Hematopoietic multipotent progenitor cell treated with erythropoietin and hydrocortisone succinate and interleukin-3 and kit ligand, for 8 days (in vitro differentiated cells): ENCODE measurements at regions not wholly inside any gene's neighbourhood (a gene's known extent, or its start where the extent isn't known, plus 50 kb on each side); places are given as distances from the start of the nearest gene placed in this dataset.
"Not testable (repeated sequence)": the region's sequence is repeated elsewhere in the genome, so short reads cannot be mapped to it uniquely, and the experiment has no call there.

ENCODE experiments used
- DNase-seq: peaks from one replicate; pipeline ENCODE4 v3.0.0-alpha.2; 2015

- no peak for DNase-seq
Observed at GRCh38 chr11:15300341-15300740, 185.6 kb downstream of the INSC start.

- DNase-seq: no peak
Observed at GRCh38 chr11:15307619-15308024, 192.9 kb downstream of the INSC start.

GRCh38 chr11:15308840-15309239, 194.1 kb downstream of the INSC start:
- no peak for DNase-seq

- no peak for DNase-seq
Observed at GRCh38 chr11:15309296-15309695, 194.6 kb downstream of the INSC start.

- DNase-seq: no peak
Observed at GRCh38 chr11:15313862-15314261, 199.1 kb downstream of the INSC start.

- DNase-seq: no peak
Observed at GRCh38 chr11:15318814-15319213, 204.1 kb downstream of the INSC start.

GRCh38 chr11:15326520-15326919, 211.8 kb downstream of the INSC start:
- DNase-seq: no peak

GRCh38 chr11:15327786-15328231, 213.1 kb downstream of the INSC start:
- DNase-seq: peak; percentile 8

GRCh38 chr11:15333407-15333806, 218.7 kb downstream of the INSC start:
- no peak for DNase-seq

- no peak for DNase-seq
Observed at GRCh38 chr11:15334766-15335165, 220.0 kb downstream of the INSC start.

- DNase-seq: no peak
Observed at GRCh38 chr11:15336021-15336420, 221.3 kb downstream of the INSC start.

GRCh38 chr11:15339302-15339701, 224.6 kb downstream of the INSC start:
- DNase-seq: no peak

GRCh38 chr11:15341587-15341986, 226.9 kb downstream of the INSC start:
- DNase-seq: no peak

GRCh38 chr11:15342163-15342562, 227.4 kb downstream of the INSC start:
- no peak for DNase-seq

GRCh38 chr11:15346907-15347306, 232.2 kb downstream of the INSC start:
- DNase-seq: no peak

- DNase-seq: no peak
Observed at GRCh38 chr11:15347969-15348734, 233.4 kb downstream of the INSC start.

GRCh38 chr11:15349413-15349812, 234.7 kb downstream of the INSC start:
- no peak for DNase-seq

- no peak for DNase-seq
Observed at GRCh38 chr11:15361316-15361715, 246.6 kb downstream of the INSC start.

- not testable (repeated sequence) for DNase-seq
Observed at GRCh38 chr11:15365286-15365685, 250.6 kb downstream of the INSC start.

GRCh38 chr11:15367695-15368094, 253.0 kb downstream of the INSC start:
- no peak for DNase-seq

- no peak for DNase-seq
Observed at GRCh38 chr11:15370495-15371147, 255.9 kb downstream of the INSC start.

GRCh38 chr11:15371533-15371932, 256.8 kb downstream of the INSC start:
- DNase-seq: no peak

GRCh38 chr11:15374418-15374817, 259.7 kb downstream of the INSC start:
- DNase-seq: no peak

- no peak for DNase-seq
Observed at GRCh38 chr11:15378941-15379340, 264.2 kb downstream of the INSC start.

GRCh38 chr11:15379483-15379882, 264.8 kb downstream of the INSC start:
- DNase-seq: no peak
